ENCODE measurements at regions not wholly inside any gene's neighbourhood (a gene's known extent, or its start where the extent isn't known, plus 50 kb on each side); places are given as distances from the start of the nearest gene placed in this dataset.

DNA sequence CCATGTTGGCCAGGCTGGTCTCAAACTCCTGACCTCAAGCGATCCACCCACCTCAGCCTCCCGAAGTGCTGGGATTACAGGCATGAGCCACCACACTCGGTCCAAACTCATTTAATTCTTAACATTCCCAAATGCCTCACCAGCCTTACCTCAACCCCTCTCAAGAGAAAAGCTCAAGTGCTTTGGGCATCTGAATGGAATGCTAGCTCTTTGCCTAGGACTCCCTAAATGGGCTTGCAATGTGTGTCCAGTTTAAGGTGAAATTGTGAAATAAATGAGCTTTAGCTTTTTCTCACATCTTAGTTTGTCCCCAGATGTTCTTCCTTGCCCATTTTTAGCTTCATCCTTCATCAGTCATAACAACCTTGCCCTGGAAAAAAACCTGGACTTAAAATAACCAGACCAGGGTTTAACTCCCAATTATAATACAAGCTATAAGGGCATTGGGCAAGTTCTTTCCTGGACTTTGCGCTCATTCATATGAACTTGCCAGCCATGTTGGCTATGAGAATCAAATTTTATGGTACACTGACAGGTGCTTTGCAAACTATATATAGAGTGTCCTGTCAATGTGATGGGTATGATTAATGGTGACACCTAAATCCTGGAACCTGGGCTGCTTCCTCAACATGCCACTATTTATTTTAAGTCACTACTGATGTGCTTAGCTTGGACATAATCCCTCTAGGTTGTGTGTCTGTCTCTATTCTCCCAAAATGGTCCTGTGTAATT, 95.1 kb upstream of the SERPINE2 start:
- POLR2A ChIA-PET, result no interaction called here
- RAD21 ChIA-PET (ENCODE audit: unreplicated experiment), result no interaction called here
- Histone ChIP-seq H2AFZ (ENCODE audit: control insufficient read depth, low read depth, low read length) (no peak overlapping the region), H3K27me3 (replicated peaks in 1 of 2; ENCODE audit: control insufficient read depth in 2 of 2, insufficient read depth in 2 of 2, low read length in 1 of 2) (no peaks in the 10 kb centered on the region), H3K9ac (ENCODE audit: control insufficient read depth, insufficient read depth, low read length) (no peak overlapping the region), H3K4me1 (ENCODE audit: control insufficient read depth, insufficient read depth, low read length) (no peaks in the 10 kb centered on the region), H3K9me3 (replicated peaks; ENCODE audit: control insufficient read depth, insufficient read depth, low read length) (no peaks in the 10 kb centered on the region), H3K79me2 (ENCODE audit: control insufficient read depth, insufficient read depth, low read length) (no peaks in the 10 kb centered on the region), H4K20me1 (ENCODE audit: control insufficient read depth, insufficient read depth) (no peaks in the 10 kb centered on the region), H3K4me2 (ENCODE audit: control insufficient read depth, insufficient read depth) (no peak overlapping the region), H3K4me3 (no peak overlapping the region), H3K36me3 (ENCODE audit: control insufficient read depth in 2 of 2, insufficient read depth in 2 of 2, low read length in 1 of 2) (no peaks in the 10 kb centered on the region), H3K27ac (ENCODE audit: control insufficient read depth, insufficient read depth) (no peak overlapping the region)
- TF ChIP-seq CREM (IDR thresholded peaks at IDR 0.05; ENCODE audit: low read depth) (no peak), TBL1XR1 (IDR thresholded peaks at IDR 0.05; ENCODE audit: low read depth, low read length) (no peak), SMC3 (IDR thresholded peaks at IDR 0.05; ENCODE audit: borderline replicate concordance, low read length) (no peak), SREBF1 (IDR thresholded peaks at IDR 0.05; ENCODE audit: low read length) (no peak), PML (IDR thresholded peaks at IDR 0.05; ENCODE audit: low read length) (no peak), NRF1 (conservative IDR thresholded peaks at IDR 0.05; ENCODE audit: low read depth, low read length) (no peak), PAX5 (IDR thresholded peaks at IDR 0.05; ENCODE audit: borderline replicate concordance, low read depth, low read length) (no peak), FOXK2 (IDR thresholded peaks at IDR 0.05) (no peak), SMAD5 (IDR thresholded peaks at IDR 0.05; ENCODE audit: low read depth) (no peak), CBX3 (IDR thresholded peaks at IDR 0.05; ENCODE audit: borderline replicate concordance, low read depth) (no peak)
- WGBS (ENCODE audit: insufficient coverage, insufficient replicate concordance, low lambda C conversion rate, missing lambda C conversion rate), result 39% methylated on average over 4 of the region's 4 CpGs
- in situ Hi-C loops (cut with MboI) (no loop called here), intact Hi-C loops (cut with micrococcal nuclease; ENCODE audit: unreplicated experiment) (no loop called here)
- FAIRE-seq (no peak), ATAC-seq (no peak), DNase-seq (ENCODE audit: low read depth, low spot score) (no peak)
- BruUV-seq (replicated peaks), result no TSS peak
- SMC1A ChIA-PET (ENCODE audit: uncharacterized antibody, unreplicated experiment), result no interaction called here
- CTCF ChIA-PET, result interaction anchor here (0.9 kb wide), 1 partner anchor 141 kb away, joined by 3 read pairs; no protein-coding TSS in a partner anchor

DNA sequence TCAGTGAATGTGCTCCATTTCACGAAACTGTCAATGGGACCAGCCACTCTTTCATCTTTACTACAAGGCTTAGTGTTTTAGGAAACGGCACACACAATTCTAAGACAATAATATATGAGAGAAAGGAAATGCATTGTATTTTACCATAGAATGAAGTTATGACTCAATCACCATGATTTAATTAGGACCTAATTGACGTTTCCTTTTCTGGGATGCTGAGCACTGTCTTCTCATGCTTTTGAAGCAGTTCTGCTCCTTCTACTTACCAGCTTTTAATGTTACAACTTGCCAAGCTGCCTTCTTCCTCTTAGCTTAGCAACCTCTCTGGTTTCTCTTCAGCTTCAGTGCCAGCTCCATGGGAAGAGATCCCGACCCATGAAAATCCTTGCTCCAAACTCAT, 94.3 kb upstream of the SERPINE2 start:
- CTCF ChIA-PET, result no interaction called here
- no peak for FAIRE-seq

More for the DNA sequence above, 94.3 kb upstream of the SERPINE2 start:
- Histone ChIP-seq H3K4me2 (ENCODE audit: control insufficient read depth, insufficient read depth) (no peak overlapping the region), H3K4me1 (ENCODE audit: control insufficient read depth, insufficient read depth, low read length) (no peaks in the 10 kb centered on the region), H4K20me1 (ENCODE audit: control insufficient read depth, insufficient read depth) (no peaks in the 10 kb centered on the region), H3K9ac (ENCODE audit: control insufficient read depth, insufficient read depth, low read length) (no peak overlapping the region), H3K36me3 (ENCODE audit: control insufficient read depth in 2 of 2, insufficient read depth in 2 of 2, low read length in 1 of 2) (no peaks in the 10 kb centered on the region), H2AFZ (ENCODE audit: control insufficient read depth, low read depth, low read length) (no peak overlapping the region), H3K9me3 (replicated peaks; ENCODE audit: control insufficient read depth, insufficient read depth, low read length) (no peaks in the 10 kb centered on the region), H3K4me3 (no peak overlapping the region), H3K27ac (ENCODE audit: control insufficient read depth, insufficient read depth) (no peak overlapping the region), H3K79me2 (ENCODE audit: control insufficient read depth, insufficient read depth, low read length) (no peaks in the 10 kb centered on the region), H3K27me3 (replicated peaks in 1 of 2; ENCODE audit: control insufficient read depth in 2 of 2, insufficient read depth in 2 of 2, low read length in 1 of 2) (no peaks in the 10 kb centered on the region)
- POLR2A ChIA-PET, result no interaction called here
- DNase-seq (ENCODE audit: low read depth, low spot score) (no peak), ATAC-seq (no peak)
- RAD21 ChIA-PET (ENCODE audit: unreplicated experiment), result no interaction called here
- no TSS peak for BruUV-seq (replicated peaks)
- SMC1A ChIA-PET (ENCODE audit: uncharacterized antibody, unreplicated experiment), result no interaction called here
- TF ChIP-seq SP1 (IDR thresholded peaks at IDR 0.05; ENCODE audit: low read depth, low read length), result no peak
- TF ChIP-seq NBN (IDR thresholded peaks at IDR 0.05), result no peak
- TF ChIP-seq TCF3 (IDR thresholded peaks at IDR 0.05; ENCODE audit: borderline replicate concordance, insufficient read depth, low read depth, low read length), result no peak
- TF ChIP-seq, protein P1, sequence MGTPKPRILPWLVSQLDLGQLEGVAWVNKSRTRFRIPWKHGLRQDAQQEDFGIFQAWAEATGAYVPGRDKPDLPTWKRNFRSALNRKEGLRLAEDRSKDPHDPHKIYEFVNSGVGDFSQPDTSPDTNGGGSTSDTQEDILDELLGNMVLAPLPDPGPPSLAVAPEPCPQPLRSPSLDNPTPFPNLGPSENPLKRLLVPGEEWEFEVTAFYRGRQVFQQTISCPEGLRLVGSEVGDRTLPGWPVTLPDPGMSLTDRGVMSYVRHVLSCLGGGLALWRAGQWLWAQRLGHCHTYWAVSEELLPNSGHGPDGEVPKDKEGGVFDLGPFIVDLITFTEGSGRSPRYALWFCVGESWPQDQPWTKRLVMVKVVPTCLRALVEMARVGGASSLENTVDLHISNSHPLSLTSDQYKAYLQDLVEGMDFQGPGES (IDR thresholded peaks at IDR 0.05), result no peak
- no peak for TF ChIP-seq RBBP5 (conservative IDR thresholded peaks at IDR 0.05)
- no peak for TF ChIP-seq NFXL1 (IDR thresholded peaks at IDR 0.05; ENCODE audit: borderline replicate concordance)
- TF ChIP-seq, protein P2, sequence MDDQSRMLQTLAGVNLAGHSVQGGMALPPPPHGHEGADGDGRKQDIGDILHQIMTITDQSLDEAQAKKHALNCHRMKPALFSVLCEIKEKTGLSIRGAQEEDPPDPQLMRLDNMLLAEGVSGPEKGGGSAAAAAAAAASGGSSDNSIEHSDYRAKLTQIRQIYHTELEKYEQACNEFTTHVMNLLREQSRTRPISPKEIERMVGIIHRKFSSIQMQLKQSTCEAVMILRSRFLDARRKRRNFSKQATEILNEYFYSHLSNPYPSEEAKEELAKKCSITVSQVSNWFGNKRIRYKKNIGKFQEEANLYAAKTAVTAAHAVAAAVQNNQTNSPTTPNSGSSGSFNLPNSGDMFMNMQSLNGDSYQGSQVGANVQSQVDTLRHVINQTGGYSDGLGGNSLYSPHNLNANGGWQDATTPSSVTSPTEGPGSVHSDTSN (IDR thresholded peaks at IDR 0.05; ENCODE audit: insufficient replicate concordance, low read depth, low read length), result no peak
- no peak for TF ChIP-seq CHD1 (IDR thresholded peaks at IDR 0.05; ENCODE audit: low read depth, low read length)
- intact Hi-C loops (cut with micrococcal nuclease; ENCODE audit: unreplicated experiment), result no loop called here
- WGBS (ENCODE audit: insufficient coverage, insufficient replicate concordance, low lambda C conversion rate, missing lambda C conversion rate), result 19% methylated on average over 4 of the region's 4 CpGs
- in situ Hi-C loops (cut with MboI), result no loop called here

All from GM12878 (cell line).